CD1c-positive myeloid dendritic cell (primary cell): ENCODE measurements at regions not wholly inside any gene's neighbourhood (a gene's known extent, or its start where the extent isn't known, plus 50 kb on each side); places are given as distances from the start of the nearest gene placed in this dataset.
"Not testable (repeated sequence)": the region's sequence is repeated elsewhere in the genome, so short reads cannot be mapped to it uniquely, and the experiment has no call there.

ENCODE experiments used
- DNase-seq: peaks from one replicate; pipeline ENCODE4 v3.0.0-alpha.2; 2016; ENCODE audit errors: extremely low spot score

GRCh38 chr5:122669709-122670108, 105.2 kb upstream of the SNX2 start:
- not testable (repeated sequence) for DNase-seq

GRCh38 chr5:122673343-122673742, 101.5 kb upstream of the SNX2 start:
- DNase-seq: no peak

GRCh38 chr5:122674385-122674784, 100.5 kb upstream of the SNX2 start:
- DNase-seq: no peak

- DNase-seq: no peak
Measured at GRCh38 chr5:122680623-122681350, 94.1 kb upstream of the SNX2 start.

GRCh38 chr5:122683631-122684030, 91.2 kb upstream of the SNX2 start:
- DNase-seq: no peak

- DNase-seq: no peak
Measured at GRCh38 chr5:122690266-122690665, 84.6 kb upstream of the SNX2 start.

GRCh38 chr5:122691931-122692330, 82.9 kb upstream of the SNX2 start:
- DNase-seq: no peak

- no peak for DNase-seq
Measured at GRCh38 chr5:122693963-122694362, 80.9 kb upstream of the SNX2 start.

- no peak for DNase-seq
Measured at GRCh38 chr5:122694884-122695283, 80.0 kb upstream of the SNX2 start.

GRCh38 chr5:122696735-122697134, 78.1 kb upstream of the SNX2 start:
- not testable (repeated sequence) for DNase-seq

- DNase-seq: peak; percentile 57
Measured at GRCh38 chr5:122697191-122697590, 77.7 kb upstream of the SNX2 start.

GRCh38 chr5:122699201-122699600, 75.7 kb upstream of the SNX2 start:
- DNase-seq: no peak

GRCh38 chr5:122701640-122702523, 73.0 kb upstream of the SNX2 start:
- peak; percentile 13 for DNase-seq

GRCh38 chr5:122702524-122702875, 72.4 kb upstream of the SNX2 start:
- DNase-seq: no peak

- peak; percentile 11 for DNase-seq
Measured at GRCh38 chr5:122703203-122703602, 71.7 kb upstream of the SNX2 start.

GRCh38 chr5:122704247-122705036, 70.4 kb upstream of the SNX2 start:
- peak; percentile 43 for DNase-seq

- DNase-seq: no peak
Measured at GRCh38 chr5:122705851-122706250, 69.0 kb upstream of the SNX2 start.

GRCh38 chr5:122707796-122708195, 67.1 kb upstream of the SNX2 start:
- no peak for DNase-seq

- DNase-seq: no peak
Measured at GRCh38 chr5:122713041-122713440, 61.8 kb upstream of the SNX2 start.

GRCh38 chr5:122715095-122715494, 59.8 kb upstream of the SNX2 start:
- no peak for DNase-seq

- no peak for DNase-seq
Measured at GRCh38 chr5:122718611-122719010, 56.3 kb upstream of the SNX2 start.

- DNase-seq: no peak
Measured at GRCh38 chr5:122719991-122720746, 54.7 kb upstream of the SNX2 start.
